ENCODE measurements at regions not wholly inside any gene's neighbourhood (a gene's known extent, or its start where the extent isn't known, plus 50 kb on each side); places are given as distances from the start of the nearest gene placed in this dataset.
"Not testable (repeated sequence)": the region's sequence is repeated elsewhere in the genome, so short reads cannot be mapped to it uniquely, and the experiment has no call there.

GRCh38 chr10:131821378-131822012 lies 79.3 kb upstream of the PPP2R2D start:
- no peaks in the 10 kb centered on the region for H3K36me3 ChIP-seq
- H3K27me3 ChIP-seq = peaks cover 67% of the 10 kb centered on the region
- H3K4me3 ChIP-seq = no peak overlapping the region
- WGBS, 2 donors (ENCODE audit: low coverage in 1 of 2) = 90 to 92% methylated on average over 4 to 5 of the region's 8 CpGs
- no peaks in the 10 kb centered on the region for H3K4me1 ChIP-seq
- TF ChIP-seq POLR2A (IDR thresholded peaks at IDR 0.05) (no peak), CTCF (IDR thresholded peaks at IDR 0.05) (no peak), EP300 (IDR thresholded peaks at IDR 0.05) (no peak), POLR2AphosphoS5 (IDR thresholded peaks at IDR 0.05) (no peak)
- no peak overlapping the region for H3K27ac ChIP-seq
- no peak for ATAC-seq
- H3K9me3 ChIP-seq = no peaks in the 10 kb centered on the region

GRCh38 chr10:131822013-131822691 lies 78.7 kb upstream of the PPP2R2D start:
- Histone ChIP-seq H3K4me3 (no peak overlapping the region), H3K9me3 (no peaks in the 10 kb centered on the region), H3K4me1 (no peaks in the 10 kb centered on the region), H3K27me3 (peaks cover 63% of the 10 kb centered on the region), H3K27ac (no peak overlapping the region), H3K36me3 (no peaks in the 10 kb centered on the region)
- TF ChIP-seq CTCF (IDR thresholded peaks at IDR 0.05) (no peak), POLR2A (IDR thresholded peaks at IDR 0.05) (no peak)
- ATAC-seq = no peak
- 71 to 82% methylated on average over 9 to 13 of the region's 18 CpGs for WGBS, 2 donors (ENCODE audit: low coverage in 1 of 2)

- H3K27me3 ChIP-seq = peaks cover 57% of the 10 kb centered on the region
- WGBS, 2 donors (ENCODE audit: low coverage in 1 of 2) = no CpG with 5 or more reads among the region's 9 CpGs
- no peak for TF ChIP-seq POLR2A (IDR thresholded peaks at IDR 0.05)
- no peak for TF ChIP-seq CTCF (IDR thresholded peaks at IDR 0.05)
- TF ChIP-seq EP300 (IDR thresholded peaks at IDR 0.05) = no peak
- no peak for TF ChIP-seq POLR2AphosphoS5 (IDR thresholded peaks at IDR 0.05)
- no peak for ATAC-seq
- H3K4me3 ChIP-seq = no peak overlapping the region
- H3K9me3 ChIP-seq = no peaks in the 10 kb centered on the region
- no peaks in the 10 kb centered on the region for H3K4me1 ChIP-seq
- H3K27ac ChIP-seq = no peak overlapping the region
- H3K36me3 ChIP-seq = no peaks in the 10 kb centered on the region
Observed at GRCh38 chr10:131822692-131823245, 78.0 kb upstream of the PPP2R2D start.

- no CpG with 5 or more reads among the region's 12 CpGs for WGBS, 2 donors (ENCODE audit: low coverage in 1 of 2)
- ATAC-seq, H3K4me1 ChIP-seq, H3K4me3 ChIP-seq, H3K9me3 ChIP-seq, H3K36me3 ChIP-seq, H3K27ac ChIP-seq: not testable (repeated sequence)
- peaks cover 48% of the 10 kb centered on the region for H3K27me3 ChIP-seq
Observed at GRCh38 chr10:131823601-131824099, 77.2 kb upstream of the PPP2R2D start.

DNA sequence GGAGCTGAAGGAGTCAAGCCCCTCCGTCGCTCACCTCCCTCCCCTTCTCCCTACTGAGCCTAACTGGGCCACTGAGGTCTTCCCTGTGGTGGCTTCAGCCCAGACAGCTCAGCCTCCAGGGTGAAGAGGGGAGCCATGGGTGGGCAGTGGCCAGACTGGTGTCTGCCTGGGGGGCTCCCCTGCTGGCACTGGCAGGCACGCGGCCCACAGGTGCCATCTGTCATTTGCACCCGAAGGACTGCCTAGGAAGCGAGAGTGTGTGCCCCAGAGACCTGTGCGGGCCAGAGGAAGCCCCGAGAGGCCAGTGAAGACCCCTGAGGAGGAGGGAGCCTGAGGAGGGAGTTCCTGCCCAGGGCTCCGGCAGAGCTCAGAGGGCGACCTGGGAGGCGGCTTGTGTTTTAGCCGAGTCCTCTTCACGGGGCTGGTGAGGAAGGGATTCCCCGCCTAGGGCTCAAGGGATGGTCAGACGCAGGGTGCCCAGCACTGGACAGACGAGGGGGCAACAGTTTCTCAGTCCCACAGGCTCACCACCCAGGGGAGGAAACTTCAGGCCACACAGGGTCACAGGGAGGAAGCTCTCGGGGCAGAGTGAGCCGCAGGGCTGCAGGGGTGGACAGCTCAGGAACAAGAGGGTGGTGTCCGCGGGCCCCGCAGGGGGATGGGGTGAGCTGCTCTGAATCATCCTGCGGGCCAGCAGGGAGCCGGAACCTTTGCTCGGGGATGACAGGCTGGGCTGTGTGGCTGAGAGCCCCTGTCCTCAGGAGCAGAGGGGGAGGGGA lies 76.2 kb upstream of the PPP2R2D start:
- no peak for ATAC-seq
- Histone ChIP-seq H3K4me3 (no peak overlapping the region), H3K36me3 (no peaks in the 10 kb centered on the region), H3K27ac (no peak overlapping the region), H3K9me3 (peaks cover 0 to 7% (median 0%) of the 10 kb centered on the region in 3 donors), H3K4me1 (no peaks in the 10 kb centered on the region), H3K27me3 (peaks cover 45% of the 10 kb centered on the region)
- WGBS, 2 donors (ENCODE audit: low coverage in 1 of 2) = 29% methylated on average over 6 of the region's 24 CpGs; no CpG with 5 or more reads in 1 of the 2 donors
- TF ChIP-seq POLR2A (IDR thresholded peaks at IDR 0.05) (no peak), POLR2AphosphoS5 (IDR thresholded peaks at IDR 0.05) (no peak), CTCF (IDR thresholded peaks at IDR 0.05) (no peak), EP300 (IDR thresholded peaks at IDR 0.05) (no peak)

All from gastroesophageal sphincter (tissue), 4 donors.